Type B pancreatic cell (in vitro differentiated cells): ENCODE measurements at regions not wholly inside any gene's neighbourhood (a gene's known extent, or its start where the extent isn't known, plus 50 kb on each side); places are given as distances from the start of the nearest gene placed in this dataset.

Experiments
- DNase-seq: peaks from one replicate; pipeline ENCODE4 v3.0.0; 2021; ENCODE audit warnings: mixed read lengths; ENCODE audit not compliant: unreplicated experiment; ENCODE audit errors: extremely low spot score
- H3K27ac Mint-ChIP-seq: 2 replicates; pipeline ENCODE4 v1.8.0; 2021; ENCODE audit warnings: mild to moderate bottlenecking, mixed read lengths
- H3K27me3 Mint-ChIP-seq: 2 replicates; pipeline ENCODE4 v1.8.0; 2021; ENCODE audit warnings: mixed read lengths
- H3K36me3 Mint-ChIP-seq: 2 replicates; pipeline ENCODE4 v1.8.0; 2021; ENCODE audit warnings: mixed read lengths
- H3K4me1 Mint-ChIP-seq: one replicate; pipeline ENCODE4 v1.8.0; 2021; ENCODE audit warnings: mixed read lengths; ENCODE audit not compliant: unreplicated experiment
- H3K4me3 Mint-ChIP-seq: 2 replicates; pipeline ENCODE4 v1.8.0; 2021; ENCODE audit warnings: mild to moderate bottlenecking, mixed read lengths
- H3K9me3 Mint-ChIP-seq: 2 replicates; pipeline ENCODE4 v1.8.0; 2021; ENCODE audit warnings: mixed read lengths
- CTCF ChIP-seq: fragments of 200-600 bp; sonication (generic); conservative IDR thresholded peaks from 2 replicates; pipeline ENCODE4 v1.5.0; 2021; ENCODE audit warnings: antibody characterized with exemption, mild to moderate bottlenecking

GRCh38 chr4:181659202-181659601 lies 584.0 kb upstream of the TENM3 start:
- Mint-ChIP-seq H3K27me3 (peaks cover 10% of the 10 kb centered on the region), H3K4me1 (peaks cover 5% of the 10 kb centered on the region), H3K27ac (no peak overlapping the region), H3K4me3 (no peak overlapping the region), H3K36me3 (no peaks in the 10 kb centered on the region), H3K9me3 (peaks cover 4% of the 10 kb centered on the region)
- no peak for TF ChIP-seq CTCF
- no peak for DNase-seq

GRCh38 chr4:181659876-181660275 lies 583.3 kb upstream of the TENM3 start:
- H3K4me3 Mint-ChIP-seq = no peak overlapping the region
- peaks cover 13% of the 10 kb centered on the region for H3K27me3 Mint-ChIP-seq
- no peak overlapping the region for H3K27ac Mint-ChIP-seq
- no peaks in the 10 kb centered on the region for H3K36me3 Mint-ChIP-seq
- peaks cover 5% of the 10 kb centered on the region for H3K4me1 Mint-ChIP-seq
- no peak for TF ChIP-seq CTCF
- peaks cover 4% of the 10 kb centered on the region for H3K9me3 Mint-ChIP-seq
- no peak for DNase-seq

- no peak for DNase-seq
- no peak for TF ChIP-seq CTCF
- Mint-ChIP-seq H3K27me3 (peaks cover 13% of the 10 kb centered on the region), H3K4me3 (no peak overlapping the region), H3K36me3 (no peaks in the 10 kb centered on the region), H3K9me3 (peaks cover 4% of the 10 kb centered on the region), H3K27ac (no peak overlapping the region), H3K4me1 (peaks cover 5% of the 10 kb centered on the region)
Observed at GRCh38 chr4:181661090-181661489, 582.1 kb upstream of the TENM3 start.

DNA sequence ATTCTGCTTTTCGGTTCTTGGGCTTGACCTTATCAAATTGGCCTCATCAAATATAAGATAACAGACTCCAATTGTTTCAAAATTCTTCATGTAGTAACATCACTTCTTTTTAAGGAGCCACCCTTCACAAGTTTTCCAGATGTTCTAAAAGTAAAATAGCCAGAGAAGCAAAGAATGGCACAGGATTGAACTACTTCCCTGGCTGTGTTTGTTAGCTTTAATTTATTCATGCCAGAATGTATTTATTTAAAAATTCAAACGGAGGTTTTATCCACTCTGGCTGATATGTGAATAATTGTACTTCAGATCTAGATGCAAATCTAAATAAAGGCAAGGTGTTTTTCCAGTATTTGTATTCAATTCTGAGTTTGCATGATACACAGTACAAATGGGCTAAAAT lies 581.3 kb upstream of the TENM3 start:
- H3K27ac Mint-ChIP-seq = no peak overlapping the region
- TF ChIP-seq CTCF = no peak
- H3K27me3 Mint-ChIP-seq = peaks cover 10% of the 10 kb centered on the region
- no peak overlapping the region for H3K4me3 Mint-ChIP-seq
- no peaks in the 10 kb centered on the region for H3K36me3 Mint-ChIP-seq
- peaks cover 5% of the 10 kb centered on the region for H3K4me1 Mint-ChIP-seq
- H3K9me3 Mint-ChIP-seq = no peaks in the 10 kb centered on the region
- DNase-seq = no peak

DNA sequence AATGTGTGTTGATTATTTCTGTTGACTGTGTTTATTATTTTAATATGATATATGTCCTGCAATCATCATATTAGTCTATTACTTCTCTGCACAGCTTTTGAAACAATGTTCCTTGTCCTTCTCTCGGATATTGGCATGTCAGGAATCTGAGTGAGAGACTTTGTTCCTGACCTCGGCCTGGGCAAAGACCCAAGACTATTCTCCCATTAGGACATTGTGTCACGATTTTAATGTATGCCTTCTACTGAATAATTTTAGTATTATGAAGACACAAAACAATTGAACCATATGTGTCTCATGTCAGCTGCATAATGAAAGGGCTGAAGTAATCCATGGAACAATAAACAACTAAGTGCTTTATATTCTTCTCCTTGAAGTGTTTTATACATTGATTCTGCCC lies 580.8 kb upstream of the TENM3 start:
- H3K27ac Mint-ChIP-seq = no peak overlapping the region
- H3K27me3 Mint-ChIP-seq = peaks cover 13% of the 10 kb centered on the region
- H3K4me1 Mint-ChIP-seq = peaks cover 5% of the 10 kb centered on the region
- no peaks in the 10 kb centered on the region for H3K36me3 Mint-ChIP-seq
- DNase-seq = no peak
- no peaks in the 10 kb centered on the region for H3K9me3 Mint-ChIP-seq
- TF ChIP-seq CTCF = no peak
- H3K4me3 Mint-ChIP-seq = no peak overlapping the region

DNA sequence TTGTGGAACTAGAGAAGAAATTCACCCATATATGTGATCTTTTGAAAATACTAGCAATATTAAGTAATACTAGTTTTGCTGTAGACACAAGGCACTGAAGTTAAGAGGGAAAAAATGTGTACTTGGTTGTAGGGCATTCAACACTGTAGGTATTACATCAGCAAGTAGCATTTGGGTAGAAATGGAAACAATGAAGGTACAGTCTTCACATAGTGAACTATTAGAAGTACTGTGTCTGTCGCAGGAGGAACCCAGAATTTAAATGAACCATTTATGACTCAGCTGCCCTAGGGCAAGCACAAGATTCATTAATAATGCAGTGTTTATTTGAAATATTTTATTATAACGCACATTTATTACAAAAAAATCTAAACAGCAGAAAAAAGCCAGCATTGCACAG lies 572.7 kb upstream of the TENM3 start:
- no peaks in the 10 kb centered on the region for H3K36me3 Mint-ChIP-seq
- TF ChIP-seq CTCF = no peak
- no peak overlapping the region for H3K27ac Mint-ChIP-seq
- H3K9me3 Mint-ChIP-seq = no peaks in the 10 kb centered on the region
- no peak for DNase-seq
- no peak overlapping the region for H3K4me3 Mint-ChIP-seq
- peaks cover 6% of the 10 kb centered on the region for H3K27me3 Mint-ChIP-seq
- H3K4me1 Mint-ChIP-seq = no peaks in the 10 kb centered on the region
